Hepatocyte (in vitro differentiated cells): ENCODE measurements at regions not wholly inside any gene's neighbourhood (a gene's known extent, or its start where the extent isn't known, plus 50 kb on each side); places are given as distances from the start of the nearest gene placed in this dataset.

ENCODE experiments used
- DNase-seq: peaks from one replicate; pipeline ENCODE4 v3.0.0-alpha.2; 2016; ENCODE audit warnings: low spot score
- H2AFZ ChIP-seq: fragments of 200-600 bp; sonication (generic); 2 replicates; pipeline ENCODE4 v1.6.0; 2016; ENCODE audit warnings: antibody characterized with exemption, mild to moderate bottlenecking
- H3K27ac ChIP-seq: fragments of 200-600 bp; sonication (generic); 2 replicates; pipeline ENCODE4 v1.5.1; 2016; ENCODE audit warnings: mild to moderate bottlenecking
- H3K27me3 ChIP-seq: fragments of 200-600 bp; sonication (generic); 2 replicates; pipeline ENCODE4 v1.6.1; 2016
- H3K36me3 ChIP-seq: fragments of 200-600 bp; sonication (generic); replicated peaks from 2 replicates; pipeline ENCODE4 v1.5.1; 2016; ENCODE audit warnings: low read depth; ENCODE audit not compliant: insufficient read depth
- H3K4me1 ChIP-seq: fragments of 200-600 bp; sonication (generic); 2 replicates; pipeline ENCODE4 v1.5.1; 2016; ENCODE audit warnings: mild to moderate bottlenecking, moderate library complexity; ENCODE audit not compliant: insufficient read depth
- H3K4me2 ChIP-seq: fragments of 200-600 bp; sonication (generic); 2 replicates; pipeline ENCODE4 v1.6.0; 2016
- H3K4me3 ChIP-seq: fragments of 200-600 bp; sonication (generic); 2 replicates; pipeline ENCODE4 v1.5.1; 2016; ENCODE audit warnings: mild to moderate bottlenecking
- H3K79me2 ChIP-seq: fragments of 200-600 bp; sonication (generic); 2 replicates; pipeline ENCODE4 v1.6.0; 2017; ENCODE audit warnings: mild to moderate bottlenecking
- H3K9me2 ChIP-seq: fragments of 200-600 bp; sonication (generic); replicated peaks from 2 replicates; pipeline ENCODE4 v1.6.0; 2017; ENCODE audit warnings: mild to moderate bottlenecking; ENCODE audit not compliant: insufficient read depth
- H3K9me3 ChIP-seq: fragments of 200-600 bp; sonication (generic); 2 replicates; pipeline ENCODE4 v1.5.1; 2016; ENCODE audit warnings: low read depth, mild to moderate bottlenecking
- H4K20me1 ChIP-seq: fragments of 200-600 bp; sonication (generic); 2 replicates; pipeline ENCODE4 v1.6.0; 2016; ENCODE audit warnings: mild to moderate bottlenecking; ENCODE audit not compliant: insufficient read depth, poor library complexity, severe bottlenecking
- CTCF ChIP-seq: fragments of 200-600 bp; sonication (generic); IDR thresholded peaks from 2 replicates; pipeline ENCODE4 v1.5.1; 2016; ENCODE audit warnings: antibody characterized with exemption, mild to moderate bottlenecking; ENCODE audit not compliant: poor library complexity
- EZH2 ChIP-seq: fragments of 200-600 bp; sonication (generic); IDR thresholded peaks from 2 replicates; pipeline ENCODE4 v1.6.1; 2016; ENCODE audit warnings: antibody characterized with exemption, mild to moderate bottlenecking, borderline replicate concordance
- EZH2phosphoT487 ChIP-seq: fragments of 200-600 bp; sonication (generic); IDR thresholded peaks from one replicate; pipeline ENCODE4 v1.6.1; 2018; ENCODE audit warnings: antibody characterized with exemption, mild to moderate bottlenecking, low read depth, moderate library complexity; ENCODE audit not compliant: unreplicated experiment, severe bottlenecking
- WGBS: methylation state at CpG from one replicate; pipeline ENCODE4 v1.1.6; 2016; ENCODE audit warnings: low lambda C conversion rate; ENCODE audit errors: missing lambda C conversion rate; 5-methylcytosine and 5-hydroxymethylcytosine counted together

DNA sequence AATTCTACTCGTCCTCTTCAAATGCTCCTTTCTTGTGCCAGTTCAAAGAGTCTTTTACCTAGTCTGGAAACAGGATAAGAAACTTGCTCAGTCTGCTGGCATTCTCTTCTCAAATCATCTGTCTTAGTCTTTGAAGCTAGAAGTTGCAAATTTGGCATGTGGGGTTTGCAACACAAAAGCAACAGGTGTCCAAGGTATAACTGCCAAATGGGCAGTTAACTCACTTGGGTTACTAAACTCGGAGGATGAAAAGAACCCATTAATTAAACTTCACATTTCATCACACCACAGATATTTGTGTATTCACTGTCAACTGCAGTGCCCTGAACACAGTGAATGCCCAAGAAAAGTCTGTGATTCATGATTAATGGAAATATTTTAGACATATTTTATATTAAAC, 108.0 kb upstream of the TARS1 start:
- H2AFZ ChIP-seq = no peak overlapping the region
- no peaks in the 10 kb centered on the region for H3K36me3 ChIP-seq
- H3K9me2 ChIP-seq = no peaks in the 10 kb centered on the region
- DNase-seq = no peak
- no peaks in the 10 kb centered on the region for H3K9me3 ChIP-seq
- H3K4me2 ChIP-seq = no peak overlapping the region
- 90% methylated on average over 2 of the region's 2 CpGs for WGBS
- no peaks in the 10 kb centered on the region for H3K79me2 ChIP-seq
- no peaks in the 10 kb centered on the region for H3K27me3 ChIP-seq
- no peak for TF ChIP-seq EZH2phosphoT487
- no peak for TF ChIP-seq EZH2
- no peak for TF ChIP-seq CTCF
- H3K27ac ChIP-seq = no peak overlapping the region
- no peaks in the 10 kb centered on the region for H3K4me1 ChIP-seq
- H4K20me1 ChIP-seq = no peaks in the 10 kb centered on the region
- no peak overlapping the region for H3K4me3 ChIP-seq

- Histone ChIP-seq H2AFZ (no peak overlapping the region), H3K27me3 (no peaks in the 10 kb centered on the region), H3K9me2 (no peaks in the 10 kb centered on the region), H3K27ac (no peak overlapping the region), H3K9me3 (no peaks in the 10 kb centered on the region), H3K36me3 (no peaks in the 10 kb centered on the region), H3K79me2 (no peaks in the 10 kb centered on the region), H4K20me1 (no peaks in the 10 kb centered on the region), H3K4me2 (no peak overlapping the region), H3K4me1 (no peaks in the 10 kb centered on the region), H3K4me3 (no peak overlapping the region)
- 97% methylated on average over 1 of the region's 1 CpG for WGBS
- TF ChIP-seq CTCF (no peak), EZH2phosphoT487 (no peak), EZH2 (no peak)
- DNase-seq = no peak
These were observed 105.9 kb upstream of the TARS1 start for GRCh38 chr5:33334829-33335228.

DNA sequence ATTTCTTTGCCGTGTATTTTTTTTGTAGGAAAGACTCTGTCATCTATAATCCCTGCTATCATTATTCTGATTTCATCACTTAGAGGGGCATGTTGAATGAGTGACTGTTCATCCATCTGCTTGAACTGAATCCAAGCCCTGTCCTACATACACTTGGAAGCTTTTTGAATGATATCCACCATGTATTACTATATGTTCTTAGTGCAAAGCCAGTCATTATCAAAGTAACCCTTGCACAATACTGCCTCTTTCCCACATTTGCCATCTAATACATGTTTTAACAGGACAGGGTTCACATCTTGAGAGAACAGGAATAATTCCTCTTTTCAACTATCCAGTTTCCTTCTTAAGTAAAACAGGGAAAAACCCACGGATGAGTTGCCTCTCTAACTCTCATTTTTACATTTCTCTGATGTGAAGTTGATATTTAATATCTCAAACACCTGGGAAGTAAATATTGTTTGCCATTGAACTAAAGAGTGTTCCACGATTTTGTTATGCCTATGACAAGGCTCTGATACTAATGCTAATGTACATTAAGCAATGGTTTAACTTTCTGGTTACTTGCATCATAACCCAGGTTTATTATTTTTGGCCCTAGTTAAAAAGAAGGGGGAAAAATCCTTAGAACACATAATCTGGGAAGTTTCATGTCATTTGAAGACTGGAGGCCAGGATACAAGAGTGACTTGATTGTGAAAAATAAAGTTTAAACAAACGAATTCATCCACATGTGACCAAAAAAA, 103.7 kb upstream of the TARS1 start:
- Histone ChIP-seq H3K36me3 (no peaks in the 10 kb centered on the region), H3K4me1 (no peaks in the 10 kb centered on the region), H3K4me2 (no peak overlapping the region), H3K27me3 (no peaks in the 10 kb centered on the region), H3K4me3 (no peak overlapping the region), H2AFZ (no peak overlapping the region), H3K27ac (no peak overlapping the region), H4K20me1 (no peaks in the 10 kb centered on the region), H3K79me2 (no peaks in the 10 kb centered on the region), H3K9me3 (no peaks in the 10 kb centered on the region), H3K9me2 (no peaks in the 10 kb centered on the region)
- TF ChIP-seq CTCF (no peak), EZH2 (no peak), EZH2phosphoT487 (no peak)
- no peak for DNase-seq
- WGBS = 69% methylated on average over 4 of the region's 4 CpGs

GRCh38 chr5:33337637-33337992, 103.2 kb upstream of the TARS1 start:
- no peaks in the 10 kb centered on the region for H3K9me2 ChIP-seq
- WGBS = 55% methylated on average over 2 of the region's 2 CpGs
- H2AFZ ChIP-seq = no peak overlapping the region

More at GRCh38 chr5:33337637-33337992, 103.2 kb upstream of the TARS1 start:
- H3K79me2 ChIP-seq = no peaks in the 10 kb centered on the region
- no peaks in the 10 kb centered on the region for H3K27me3 ChIP-seq
- no peak overlapping the region for H3K4me3 ChIP-seq
- no peaks in the 10 kb centered on the region for H4K20me1 ChIP-seq
- no peaks in the 10 kb centered on the region for H3K9me3 ChIP-seq
- H3K36me3 ChIP-seq = no peaks in the 10 kb centered on the region
- H3K27ac ChIP-seq = no peak overlapping the region
- no peak overlapping the region for H3K4me2 ChIP-seq
- no peak for TF ChIP-seq CTCF
- TF ChIP-seq EZH2phosphoT487 = no peak
- TF ChIP-seq EZH2 = no peak
- DNase-seq = no peak
- no peaks in the 10 kb centered on the region for H3K4me1 ChIP-seq
